Neural cell (in vitro differentiated cells): ENCODE measurements at regions not wholly inside any gene's neighbourhood (a gene's known extent, or its start where the extent isn't known, plus 50 kb on each side); places are given as distances from the start of the nearest gene placed in this dataset.

Source experiments
- H2AFZ ChIP-seq: fragments of 200-600, 300-800 bp; sonication (generic), shearing (Covaris generic); 2 replicates; pipeline ENCODE4 v1.6.0; 2014; ENCODE audit warnings: low read depth, mild to moderate bottlenecking, antibody characterized with exemption, low read length, moderate library complexity
- H3F3A ChIP-seq: fragments of 200-600 bp; shearing (Covaris generic); 2 replicates; pipeline ENCODE4 v1.6.1; 2016; ENCODE audit warnings: mild to moderate bottlenecking, moderate library complexity, mixed read lengths, antibody characterized with exemption, low read length; ENCODE audit not compliant: insufficient read depth, poor library complexity, severe bottlenecking
- H3K27ac ChIP-seq: fragments of 200-600, 300-800 bp; sonication (generic), shearing (Covaris generic); 2 replicates; pipeline ENCODE4 v1.5.1; 2014; ENCODE audit warnings: mild to moderate bottlenecking, low read length, moderate library complexity
- H3K27me3 ChIP-seq: fragments of 300-800, 200-600 bp; sonication (generic), shearing (Covaris generic); 2 replicates; pipeline ENCODE4 v1.6.0; 2014; ENCODE audit warnings: mild to moderate bottlenecking, low read depth, low read length, moderate library complexity; ENCODE audit not compliant: insufficient read depth
- H3K36me3 ChIP-seq: fragments of 300-800, 200-600 bp; sonication (generic), shearing (Covaris generic); 2 replicates; pipeline ENCODE4 v1.5.1; 2014; ENCODE audit warnings: mild to moderate bottlenecking, antibody characterized with exemption, low read length, moderate library complexity; ENCODE audit not compliant: insufficient read depth
- H3K4me2 ChIP-seq: fragments of 300-800, 200-600 bp; sonication (generic), shearing (Covaris generic); 2 replicates; pipeline ENCODE4 v1.6.0; 2014; ENCODE audit warnings: mild to moderate bottlenecking, low read length
- H3K4me3 ChIP-seq: fragments of 300-800, 200-600 bp; sonication (generic), shearing (Covaris generic); 2 replicates; pipeline ENCODE4 v1.5.1; 2014; ENCODE audit warnings: mild to moderate bottlenecking, low read length, moderate library complexity
- H3K79me2 ChIP-seq: fragments of 200-600 bp; shearing (Covaris generic); replicated peaks from 2 replicates; pipeline ENCODE4 v1.6.0; 2014; ENCODE audit warnings: mild to moderate bottlenecking, low read length, moderate library complexity; ENCODE audit not compliant: insufficient read depth
- H3K9ac ChIP-seq: fragments of 300-800, 200-600 bp; sonication (generic), shearing (Covaris generic); 2 replicates; pipeline ENCODE4 v1.6.1; 2016; ENCODE audit warnings: mild to moderate bottlenecking, low read length, mixed read lengths
- H3K9me2 ChIP-seq: fragments of 200-600 bp; shearing (Covaris generic); 2 replicates; pipeline ENCODE4 v1.6.1; 2016; ENCODE audit warnings: mild to moderate bottlenecking, low read length, mixed read lengths; ENCODE audit not compliant: insufficient read depth
- H3K9me3 ChIP-seq: fragments of 200-600, 300-800 bp; sonication (generic), shearing (Covaris generic); 2 replicates; pipeline ENCODE4 v1.6.1; 2016; ENCODE audit warnings: mild to moderate bottlenecking, mixed run types, low read length, moderate library complexity, mixed read lengths
- H4K20me1 ChIP-seq: fragments of 200-600 bp; shearing (Covaris generic); 2 replicates; pipeline ENCODE4 v1.6.1; 2016; ENCODE audit warnings: mild to moderate bottlenecking, mixed run types; ENCODE audit not compliant: insufficient read depth
- CTCF ChIP-seq: fragments of 450-650 bp; IDR thresholded peaks from 2 replicates; pipeline ENCODE4 v1.5.1; 2014; ENCODE audit warnings: antibody characterized with exemption, mild to moderate bottlenecking, moderate library complexity; ENCODE audit not compliant: poor library complexity, severe bottlenecking
- EP300 ChIP-seq: fragments of 450-650 bp; conservative IDR thresholded peaks from 2 replicates; pipeline ENCODE4 v1.6.1; 2014; ENCODE audit warnings: antibody characterized with exemption, mild to moderate bottlenecking, moderate library complexity; ENCODE audit not compliant: poor library complexity, severe bottlenecking
- EZH2 ChIP-seq: fragments of 200-600, 300-800 bp; shearing (Covaris generic), sonication (generic); IDR thresholded peaks from 2 replicates; pipeline ENCODE4 v1.6.1; 2014; ENCODE audit warnings: antibody characterized with exemption, low read length, borderline replicate concordance, mild to moderate bottlenecking; ENCODE audit not compliant: insufficient read depth, poor library complexity, severe bottlenecking
- MXI1 ChIP-seq: fragments of 450-650 bp; conservative IDR thresholded peaks from 2 replicates; pipeline ENCODE4 v1.6.1; 2014; ENCODE audit warnings: antibody characterized with exemption, mild to moderate bottlenecking; ENCODE audit not compliant: poor library complexity, severe bottlenecking
- POLR2AphosphoS5 ChIP-seq: IDR thresholded peaks from 2 replicates; pipeline ENCODE4 v1.6.1; 2012
- RAD21 ChIP-seq: fragments of 450-650 bp; conservative IDR thresholded peaks from 2 replicates; pipeline ENCODE4 v1.6.1; 2014; ENCODE audit warnings: antibody characterized with exemption, mild to moderate bottlenecking, moderate library complexity
- REST ChIP-seq: IDR thresholded peaks from 2 replicates; pipeline ENCODE4 v1.6.1; 2012; ENCODE audit warnings: borderline replicate concordance
- SMC3 ChIP-seq: fragments of 450-650 bp; conservative IDR thresholded peaks from 2 replicates; pipeline ENCODE4 v1.6.1; 2014; ENCODE audit warnings: antibody characterized with exemption, mild to moderate bottlenecking, moderate library complexity; ENCODE audit not compliant: poor library complexity
- TAF1 ChIP-seq: IDR thresholded peaks from 2 replicates; pipeline ENCODE4 v1.6.1; 2012; ENCODE audit warnings: low read depth

DNA sequence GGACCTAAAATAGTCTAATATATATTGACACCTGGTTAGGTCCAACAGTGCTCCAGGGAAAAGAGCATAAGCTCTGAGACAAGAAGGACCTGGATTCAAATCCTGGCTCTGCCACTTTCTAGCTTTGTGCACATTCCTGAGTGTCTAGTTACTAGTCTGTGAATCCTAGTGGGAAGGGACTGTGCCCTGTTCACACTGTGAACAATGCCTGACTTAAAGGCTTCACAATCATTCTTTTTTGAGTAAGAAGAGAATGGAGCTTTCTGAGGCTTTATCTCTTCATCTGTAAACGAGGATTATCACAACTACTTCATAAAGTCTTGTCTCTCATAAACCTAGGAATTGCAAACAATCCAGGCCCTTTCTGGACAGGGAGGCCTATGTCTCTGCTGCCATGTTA is 235.9 kb downstream of the SOX2 start:
- H3K9me3 ChIP-seq = no peaks in the 10 kb centered on the region
- H3F3A ChIP-seq = no peaks in the 10 kb centered on the region
- no peak overlapping the region for H2AFZ ChIP-seq
- TF ChIP-seq EZH2 (no peak), EP300 (no peak), RAD21 (no peak), REST (no peak), TAF1 (no peak), POLR2AphosphoS5 (no peak), SMC3 (no peak), CTCF (no peak), MXI1 (no peak)
- H3K79me2 ChIP-seq = no peaks in the 10 kb centered on the region
- H4K20me1 ChIP-seq = no peaks in the 10 kb centered on the region
- no peak overlapping the region for H3K4me3 ChIP-seq
- no peaks in the 10 kb centered on the region for H3K36me3 ChIP-seq
- H3K27ac ChIP-seq = no peak overlapping the region
- no peak overlapping the region for H3K4me2 ChIP-seq
- no peaks in the 10 kb centered on the region for H3K27me3 ChIP-seq
- H3K9ac ChIP-seq = no peak overlapping the region
- no peaks in the 10 kb centered on the region for H3K9me2 ChIP-seq

- Histone ChIP-seq H3K27me3 (no peaks in the 10 kb centered on the region), H3K27ac (no peak overlapping the region), H2AFZ (no peak overlapping the region), H3K4me3 (no peak overlapping the region), H3K79me2 (no peaks in the 10 kb centered on the region), H3F3A (no peaks in the 10 kb centered on the region), H3K9me2 (no peaks in the 10 kb centered on the region), H3K9me3 (no peaks in the 10 kb centered on the region), H3K36me3 (no peaks in the 10 kb centered on the region), H4K20me1 (no peaks in the 10 kb centered on the region), H3K4me2 (no peak overlapping the region), H3K9ac (no peak overlapping the region)
- TF ChIP-seq EZH2 (no peak), MXI1 (no peak), RAD21 (no peak), REST (no peak), EP300 (no peak), SMC3 (no peak), CTCF (no peak), TAF1 (no peak), POLR2AphosphoS5 (no peak)
Observed at GRCh38 chr3:181948286-181948685, 236.6 kb downstream of the SOX2 start.
